ENCODE measurements at regions not wholly inside any gene's neighbourhood (a gene's known extent, or its start where the extent isn't known, plus 50 kb on each side); places are given as distances from the start of the nearest gene placed in this dataset.

DNA sequence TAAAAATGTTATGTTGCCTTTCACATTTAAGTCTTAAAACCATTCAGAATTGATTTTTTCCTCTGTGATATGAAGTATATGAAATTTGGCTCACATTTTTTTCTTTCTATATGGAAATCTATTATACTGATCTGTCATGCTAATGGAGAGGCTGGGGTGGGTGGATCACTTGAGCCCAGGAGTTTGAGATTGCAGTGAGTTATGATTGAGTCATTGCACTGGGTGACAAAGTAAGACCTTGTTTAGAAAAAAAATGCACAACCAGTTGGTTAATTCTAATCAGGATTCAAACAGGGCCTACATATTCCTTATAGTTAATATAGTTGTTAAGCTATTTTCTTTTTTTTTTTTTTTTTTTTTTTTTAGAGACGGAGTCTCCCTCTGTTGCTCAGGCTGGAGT lies 230.5 kb downstream of the MFSD1 start:
- Histone ChIP-seq H3K27me3 (ENCODE audit: control insufficient read depth, insufficient read depth, low read length) (no peaks in the 10 kb centered on the region), H2AFZ (ENCODE audit: low read length) (no peak overlapping the region), H3K79me2 (ENCODE audit: control insufficient read depth, insufficient read depth, low read length) (no peaks in the 10 kb centered on the region), H3K9me3 (ENCODE audit: control insufficient read depth, insufficient read depth, low read depth, low read length) (no peaks in the 10 kb centered on the region), H3K4me1 (ENCODE audit: control insufficient read depth, extremely low read depth, insufficient read depth, low read length) (no peaks in the 10 kb centered on the region), H3K36me3 (ENCODE audit: control insufficient read depth, insufficient read depth, low read length) (no peaks in the 10 kb centered on the region), H3K9ac (ENCODE audit: insufficient read depth, low read length) (no peak overlapping the region), H3K4me2 (ENCODE audit: extremely low read depth, insufficient read depth, low read length) (no peak overlapping the region), H4K20me1 (ENCODE audit: control insufficient read depth, extremely low read depth, insufficient read depth, low read length) (no peaks in the 10 kb centered on the region), H3K27ac (ENCODE audit: insufficient read depth, low read length) (no peak overlapping the region), H3K4me3 (replicated peaks in 1 of 4; ENCODE audit: control extremely low read depth in 1 of 4, insufficient read depth in 1 of 4, low read depth in 3 of 4, low read length in 4 of 4) (no peak overlapping the region)
- DNase-seq (ENCODE audit: low read depth in 2 of 2), result peak in 1 of 2 donors; percentile 29
- TF ChIP-seq EZH2 (IDR thresholded peaks at IDR 0.05; ENCODE audit: low read length, missing control alignments), result no peak
- TF ChIP-seq, protein P1, sequence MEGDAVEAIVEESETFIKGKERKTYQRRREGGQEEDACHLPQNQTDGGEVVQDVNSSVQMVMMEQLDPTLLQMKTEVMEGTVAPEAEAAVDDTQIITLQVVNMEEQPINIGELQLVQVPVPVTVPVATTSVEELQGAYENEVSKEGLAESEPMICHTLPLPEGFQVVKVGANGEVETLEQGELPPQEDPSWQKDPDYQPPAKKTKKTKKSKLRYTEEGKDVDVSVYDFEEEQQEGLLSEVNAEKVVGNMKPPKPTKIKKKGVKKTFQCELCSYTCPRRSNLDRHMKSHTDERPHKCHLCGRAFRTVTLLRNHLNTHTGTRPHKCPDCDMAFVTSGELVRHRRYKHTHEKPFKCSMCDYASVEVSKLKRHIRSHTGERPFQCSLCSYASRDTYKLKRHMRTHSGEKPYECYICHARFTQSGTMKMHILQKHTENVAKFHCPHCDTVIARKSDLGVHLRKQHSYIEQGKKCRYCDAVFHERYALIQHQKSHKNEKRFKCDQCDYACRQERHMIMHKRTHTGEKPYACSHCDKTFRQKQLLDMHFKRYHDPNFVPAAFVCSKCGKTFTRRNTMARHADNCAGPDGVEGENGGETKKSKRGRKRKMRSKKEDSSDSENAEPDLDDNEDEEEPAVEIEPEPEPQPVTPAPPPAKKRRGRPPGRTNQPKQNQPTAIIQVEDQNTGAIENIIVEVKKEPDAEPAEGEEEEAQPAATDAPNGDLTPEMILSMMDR (conservative IDR thresholded peaks at IDR 0.05 in 1 of 2, IDR thresholded peaks at IDR 0.05 in 1 of 2; ENCODE audit: low read depth in 1 of 2, low read length in 2 of 2), result no peak

DNA sequence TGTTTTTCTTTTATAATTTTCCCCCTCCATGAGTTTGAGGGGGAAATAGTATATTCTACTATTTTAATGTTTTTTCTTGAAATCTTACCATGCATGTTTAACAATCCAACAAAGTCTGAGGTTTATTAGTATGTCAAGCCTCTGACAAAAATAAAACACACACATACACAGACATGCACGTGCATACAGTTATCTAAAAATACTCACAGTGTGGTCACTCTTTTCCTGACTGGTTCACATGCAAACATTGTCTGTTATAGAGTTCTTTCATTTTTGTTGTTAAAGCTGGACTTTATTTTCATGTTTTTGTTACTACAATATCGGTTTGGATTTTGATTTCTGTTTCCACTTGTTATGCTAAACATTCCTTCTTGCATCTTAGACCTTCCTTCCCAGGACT lies 236.6 kb downstream of the MFSD1 start:
- Histone ChIP-seq H3K4me2 (ENCODE audit: extremely low read depth, insufficient read depth, low read length) (no peak overlapping the region), H3K27me3 (ENCODE audit: control insufficient read depth, insufficient read depth, low read length) (no peaks in the 10 kb centered on the region), H3K27ac (ENCODE audit: insufficient read depth, low read length) (no peak overlapping the region), H3K9me3 (ENCODE audit: control insufficient read depth, insufficient read depth, low read depth, low read length) (no peaks in the 10 kb centered on the region), H4K20me1 (ENCODE audit: control insufficient read depth, extremely low read depth, insufficient read depth, low read length) (no peaks in the 10 kb centered on the region), H3K36me3 (ENCODE audit: control insufficient read depth, insufficient read depth, low read length) (no peaks in the 10 kb centered on the region), H3K9ac (ENCODE audit: insufficient read depth, low read length) (no peak overlapping the region), H2AFZ (ENCODE audit: low read length) (no peak overlapping the region), H3K4me3 (replicated peaks in 1 of 4; ENCODE audit: control extremely low read depth in 1 of 4, insufficient read depth in 1 of 4, low read depth in 3 of 4, low read length in 4 of 4) (no peak overlapping the region), H3K4me1 (ENCODE audit: control insufficient read depth, extremely low read depth, insufficient read depth, low read length) (no peaks in the 10 kb centered on the region), H3K79me2 (ENCODE audit: control insufficient read depth, insufficient read depth, low read length) (no peaks in the 10 kb centered on the region)
- no peak for DNase-seq (ENCODE audit: low read depth in 2 of 2)
- TF ChIP-seq, protein P1 (conservative IDR thresholded peaks at IDR 0.05 in 1 of 2, IDR thresholded peaks at IDR 0.05 in 1 of 2; ENCODE audit: low read depth in 1 of 2, low read length in 2 of 2), result no peak
- no peak for TF ChIP-seq EZH2 (IDR thresholded peaks at IDR 0.05; ENCODE audit: low read length, missing control alignments)

DNA sequence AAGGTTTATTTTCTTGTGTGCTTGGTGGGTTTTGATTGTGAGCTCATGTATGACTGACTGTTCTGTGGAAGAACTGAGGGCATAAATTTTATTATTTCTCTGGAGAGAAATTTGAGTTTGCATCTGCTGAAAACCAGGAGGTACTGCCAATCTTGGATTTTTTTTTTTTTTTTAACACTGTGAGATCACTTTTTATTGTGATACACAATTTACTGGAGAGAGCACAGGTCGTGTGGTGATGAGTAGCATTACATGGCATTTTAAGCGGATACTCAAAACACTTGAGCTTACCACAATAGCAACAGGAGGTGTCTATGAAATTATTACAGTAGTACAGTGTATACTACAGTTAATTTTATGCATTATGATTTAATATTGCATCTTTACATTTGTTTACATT lies 237.4 kb downstream of the MFSD1 start:
- H2AFZ ChIP-seq (ENCODE audit: low read length), result no peak overlapping the region
- H3K4me3 ChIP-seq (replicated peaks in 1 of 4; ENCODE audit: control extremely low read depth in 1 of 4, insufficient read depth in 1 of 4, low read depth in 3 of 4, low read length in 4 of 4), result no peak overlapping the region
- no peak overlapping the region for H3K4me2 ChIP-seq (ENCODE audit: extremely low read depth, insufficient read depth, low read length)
- H3K27ac ChIP-seq (ENCODE audit: insufficient read depth, low read length), result no peak overlapping the region
- no peaks in the 10 kb centered on the region for H3K27me3 ChIP-seq (ENCODE audit: control insufficient read depth, insufficient read depth, low read length)
- no peak overlapping the region for H3K9ac ChIP-seq (ENCODE audit: insufficient read depth, low read length)
- TF ChIP-seq, protein P1 (conservative IDR thresholded peaks at IDR 0.05 in 1 of 2, IDR thresholded peaks at IDR 0.05 in 1 of 2; ENCODE audit: low read depth in 1 of 2, low read length in 2 of 2), result no peak
- TF ChIP-seq EZH2 (IDR thresholded peaks at IDR 0.05; ENCODE audit: low read length, missing control alignments), result no peak
- no peaks in the 10 kb centered on the region for H4K20me1 ChIP-seq (ENCODE audit: control insufficient read depth, extremely low read depth, insufficient read depth, low read length)
- no peaks in the 10 kb centered on the region for H3K36me3 ChIP-seq (ENCODE audit: control insufficient read depth, insufficient read depth, low read length)
- no peaks in the 10 kb centered on the region for H3K4me1 ChIP-seq (ENCODE audit: control insufficient read depth, extremely low read depth, insufficient read depth, low read length)
- no peaks in the 10 kb centered on the region for H3K79me2 ChIP-seq (ENCODE audit: control insufficient read depth, insufficient read depth, low read length)
- no peaks in the 10 kb centered on the region for H3K9me3 ChIP-seq (ENCODE audit: control insufficient read depth, insufficient read depth, low read depth, low read length)
- no peak for DNase-seq (ENCODE audit: low read depth in 2 of 2)
